Adrenal gland (tissue), 5 donors: ENCODE measurements at regions not wholly inside any gene's neighbourhood (a gene's known extent, or its start where the extent isn't known, plus 50 kb on each side); places are given as distances from the start of the nearest gene placed in this dataset.

Experiments used
- CTCF ChIP-seq, 6 experiments: fragments of 450-650 bp in 4 of 6; fragments of 200-600 bp in 2 of 6; sonication (generic) in 1 of 6; IDR thresholded peaks; 1 replicate in 5 of 6; 2 replicates in 1 of 6; pipeline versions ENCODE4 v1.5.1 to v1.8.0; 2016 to 2021; ENCODE audit warnings: antibody characterized with exemption in 6 of 6, mild to moderate bottlenecking in 2 of 6, moderate library complexity in 1 of 6
- POLR2A ChIP-seq, 2 donors: fragments of 450-650 bp; IDR thresholded peaks; one replicate each; pipeline ENCODE4 v1.6.1; 2017; ENCODE audit warnings: antibody characterized with exemption in 2 of 2, mild to moderate bottlenecking in 2 of 2, moderate library complexity in 1 of 2
- donor health status: DM: no; HTN: no; CAD: no.

GRCh38 chr1:195047772-195048171 is 1560.5 kb downstream of the KCNT2 start:
- no peak for TF ChIP-seq POLR2A (IDR thresholded peaks at IDR 0.05)
- TF ChIP-seq CTCF (IDR thresholded peaks at IDR 0.05), result no peak
